ENCODE measurements at regions not wholly inside any gene's neighbourhood (a gene's known extent, or its start where the extent isn't known, plus 50 kb on each side); places are given as distances from the start of the nearest gene placed in this dataset.

- TF ChIP-seq E2F1 (CRISPR knock-in tag; IDR thresholded peaks at IDR 0.05): no peak
- no peak for TF ChIP-seq ZBTB21 (CRISPR knock-in tag; IDR thresholded peaks at IDR 0.05; ENCODE audit: borderline replicate concordance)
- H3K27me3 Mint-ChIP-seq (ENCODE audit: low read depth): no peaks in the 10 kb centered on the region
- ChIA-PET CTCF (interaction anchor here (0.6 kb wide), 1 partner anchor 86 kb away, joined by 4 read pairs; no protein-coding TSS in a partner anchor), POLR2A (no interaction called here)
- no peak overlapping the region for H3K27ac Mint-ChIP-seq
- ATAC-seq: no peak
- DNase-seq (ENCODE audit: low spot score): no peak
- no peaks in the 10 kb centered on the region for H3K36me3 Mint-ChIP-seq
- no peak overlapping the region for H3K4me3 Mint-ChIP-seq
- no peaks in the 10 kb centered on the region for H3K4me1 Mint-ChIP-seq
- peaks cover 4% of the 10 kb centered on the region; the same call in 1 of the 2 replicates for H3K9me3 Mint-ChIP-seq
Observed at GRCh38 chr1:186620566-186621350, 59.5 kb downstream of the PTGS2 start.

DNA sequence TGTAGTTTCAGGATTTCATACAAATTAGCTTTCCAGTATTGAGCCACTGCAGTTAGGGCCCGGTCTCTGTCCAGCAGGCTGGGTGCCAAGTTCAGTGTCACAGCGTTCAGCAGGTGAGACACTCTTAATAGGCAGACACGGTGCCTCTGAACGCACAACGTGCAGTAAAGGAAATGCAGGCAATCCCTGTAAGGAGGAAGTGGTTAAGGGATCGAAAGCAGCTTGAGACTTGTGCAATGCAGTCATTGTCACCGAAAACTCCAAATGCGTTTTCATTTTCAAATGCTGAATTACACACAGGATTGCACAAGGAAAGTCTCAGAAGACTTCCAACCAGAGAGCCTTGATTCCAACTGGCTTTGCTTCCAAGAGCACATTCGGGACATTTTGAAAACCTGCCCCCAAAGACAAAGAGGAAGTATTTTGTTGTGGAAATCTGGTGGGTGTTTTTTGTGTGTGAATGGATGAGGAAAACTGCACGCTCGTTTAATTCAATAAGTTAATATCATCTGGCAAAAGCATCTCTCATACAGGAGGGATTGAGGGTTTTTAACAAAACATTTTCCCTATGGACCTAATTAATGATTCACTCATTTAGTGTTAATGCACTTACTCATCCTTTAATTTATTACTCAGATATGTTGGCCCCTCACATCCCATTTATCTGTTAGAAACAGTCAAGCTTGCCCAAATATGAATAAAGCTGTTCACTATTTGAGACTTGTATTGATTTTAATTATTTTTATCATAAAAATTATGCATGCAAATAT, 61.6 kb downstream of the PTGS2 start:
- H3K36me3 Mint-ChIP-seq: no peaks in the 10 kb centered on the region
- ATAC-seq (no peak), DNase-seq (ENCODE audit: low spot score) (no peak)
- H3K4me3 Mint-ChIP-seq: no peak overlapping the region
- no peaks in the 10 kb centered on the region for H3K27me3 Mint-ChIP-seq (ENCODE audit: low read depth)
- ChIA-PET POLR2A (no interaction called here), CTCF (no interaction called here)
- H3K4me1 Mint-ChIP-seq: no peaks in the 10 kb centered on the region
- peaks cover 16% of the 10 kb centered on the region for H3K9me3 Mint-ChIP-seq
- TF ChIP-seq CDX4 (CRISPR knock-in tag; IDR thresholded peaks at IDR 0.05; ENCODE audit: borderline replicate concordance) (no peak), MLX (CRISPR knock-in tag; IDR thresholded peaks at IDR 0.05) (no peak), PRRX2 (CRISPR knock-in tag; IDR thresholded peaks at IDR 0.05) (no peak), CBFB (CRISPR knock-in tag; IDR thresholded peaks at IDR 0.05; ENCODE audit: low read depth) (no peak)
- TF ChIP-seq, protein P1, sequence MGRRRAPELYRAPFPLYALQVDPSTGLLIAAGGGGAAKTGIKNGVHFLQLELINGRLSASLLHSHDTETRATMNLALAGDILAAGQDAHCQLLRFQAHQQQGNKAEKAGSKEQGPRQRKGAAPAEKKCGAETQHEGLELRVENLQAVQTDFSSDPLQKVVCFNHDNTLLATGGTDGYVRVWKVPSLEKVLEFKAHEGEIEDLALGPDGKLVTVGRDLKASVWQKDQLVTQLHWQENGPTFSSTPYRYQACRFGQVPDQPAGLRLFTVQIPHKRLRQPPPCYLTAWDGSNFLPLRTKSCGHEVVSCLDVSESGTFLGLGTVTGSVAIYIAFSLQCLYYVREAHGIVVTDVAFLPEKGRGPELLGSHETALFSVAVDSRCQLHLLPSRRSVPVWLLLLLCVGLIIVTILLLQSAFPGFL (CRISPR knock-in tag; IDR thresholded peaks at IDR 0.05; ENCODE audit: borderline replicate concordance): no peak
- no peak overlapping the region for H3K27ac Mint-ChIP-seq

- Mint-ChIP-seq H3K4me3 (no peak overlapping the region), H3K27ac (no peak overlapping the region), H3K9me3 (peaks cover 16% of the 10 kb centered on the region), H3K27me3 (ENCODE audit: low read depth) (no peaks in the 10 kb centered on the region), H3K4me1 (no peaks in the 10 kb centered on the region), H3K36me3 (no peaks in the 10 kb centered on the region)
- CTCF ChIA-PET: no interaction called here
- TF ChIP-seq HMGA2 (CRISPR knock-in tag; IDR thresholded peaks at IDR 0.05) (no peak), SMAD4 (CRISPR knock-in tag; IDR thresholded peaks at IDR 0.05) (no peak), ESRRA (CRISPR knock-in tag; IDR thresholded peaks at IDR 0.05; ENCODE audit: borderline replicate concordance) (no peak), RORB (CRISPR knock-in tag; IDR thresholded peaks at IDR 0.05) (no peak), NR2C2 (CRISPR knock-in tag; IDR thresholded peaks at IDR 0.05) (no peak), NR1H2 (CRISPR knock-in tag; IDR thresholded peaks at IDR 0.05) (no peak), CDX4 (CRISPR knock-in tag; IDR thresholded peaks at IDR 0.05; ENCODE audit: borderline replicate concordance) (no peak), JUN (CRISPR knock-in tag; IDR thresholded peaks at IDR 0.05) (no peak), MLX (CRISPR knock-in tag; IDR thresholded peaks at IDR 0.05) (no peak)
- TF ChIP-seq, protein P2, sequence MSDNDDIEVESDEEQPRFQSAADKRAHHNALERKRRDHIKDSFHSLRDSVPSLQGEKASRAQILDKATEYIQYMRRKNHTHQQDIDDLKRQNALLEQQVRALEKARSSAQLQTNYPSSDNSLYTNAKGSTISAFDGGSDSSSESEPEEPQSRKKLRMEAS (CRISPR knock-in tag; IDR thresholded peaks at IDR 0.05): no peak
- TF ChIP-seq, protein P3, sequence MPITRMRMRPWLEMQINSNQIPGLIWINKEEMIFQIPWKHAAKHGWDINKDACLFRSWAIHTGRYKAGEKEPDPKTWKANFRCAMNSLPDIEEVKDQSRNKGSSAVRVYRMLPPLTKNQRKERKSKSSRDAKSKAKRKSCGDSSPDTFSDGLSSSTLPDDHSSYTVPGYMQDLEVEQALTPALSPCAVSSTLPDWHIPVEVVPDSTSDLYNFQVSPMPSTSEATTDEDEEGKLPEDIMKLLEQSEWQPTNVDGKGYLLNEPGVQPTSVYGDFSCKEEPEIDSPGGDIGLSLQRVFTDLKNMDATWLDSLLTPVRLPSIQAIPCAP (CRISPR knock-in tag; IDR thresholded peaks at IDR 0.05): no peak
- TF ChIP-seq, protein P1 (CRISPR knock-in tag; IDR thresholded peaks at IDR 0.05; ENCODE audit: borderline replicate concordance): no peak
- no peak for DNase-seq (ENCODE audit: low spot score)
- ATAC-seq: no peak
- POLR2A ChIA-PET: no interaction called here
Observed at GRCh38 chr1:186617926-186618325, 62.3 kb downstream of the PTGS2 start.
